ENCODE measurements at regions not wholly inside any gene's neighbourhood (a gene's known extent, or its start where the extent isn't known, plus 50 kb on each side); places are given as distances from the start of the nearest gene placed in this dataset.

- no peak for TF ChIP-seq ZFX (IDR thresholded peaks at IDR 0.05)
- TF ChIP-seq SP1 (IDR thresholded peaks at IDR 0.05; ENCODE audit: low read depth): no peak
- no peak for TF ChIP-seq CBX3 (IDR thresholded peaks at IDR 0.05; ENCODE audit: low read depth)
- no peak for TF ChIP-seq CTCF (IDR thresholded peaks at IDR 0.05 in 2 of 3, conservative IDR thresholded peaks at IDR 0.05 in 1 of 3; ENCODE audit: borderline replicate concordance in 1 of 3, insufficient read depth in 1 of 3, low read depth in 2 of 3, low read length in 2 of 3)
- no peak for TF ChIP-seq ATF3 (IDR thresholded peaks at IDR 0.05)
- TF ChIP-seq JUND (IDR thresholded peaks at IDR 0.05): no peak
- TF ChIP-seq CEBPB (IDR thresholded peaks at IDR 0.05; ENCODE audit: low read depth): no peak
These were observed 480.5 kb downstream of the DMRT2 start (continued) for GRCh38 chr9:1530696-1531095.

GRCh38 chr9:1531424-1531823, 481.3 kb downstream of the DMRT2 start:
- no peak overlapping the region for H2AFZ ChIP-seq (ENCODE audit: low read depth, low read length, poor library complexity, severe bottlenecking)
- ATAC-seq: no peak
- ChIA-PET CTCF (no interaction called here), POLR2A (no interaction called here), RAD21 (ENCODE audit: low non-redundant PET in 1 of 2, low total read pairs in 2 of 2, uncharacterized antibody in 2 of 2, unreplicated experiment in 2 of 2) (no interaction called here)
- no peaks in the 10 kb centered on the region for H4K20me1 ChIP-seq (ENCODE audit: insufficient read depth)
- H3K79me2 ChIP-seq (ENCODE audit: insufficient read depth, low read length): no peaks in the 10 kb centered on the region
- no peak for DNase-seq (ENCODE audit: low read depth, low spot score)
- H3K36me3 ChIP-seq (ENCODE audit: control insufficient read depth in 1 of 2, insufficient read depth in 2 of 2, low read length in 2 of 2): no peaks in the 10 kb centered on the region
- BruUV-seq (replicated peaks): no TSS peak
- H3K4me1 ChIP-seq (ENCODE audit: control insufficient read depth in 1 of 2, insufficient read depth in 2 of 2, low read length in 2 of 2): no peaks in the 10 kb centered on the region
- no peak overlapping the region for H3K4me2 ChIP-seq (ENCODE audit: low read length)
- no peak for TF ChIP-seq JUND (IDR thresholded peaks at IDR 0.05)
- TF ChIP-seq EZH2 (IDR thresholded peaks at IDR 0.05): no peak
- no peak for TF ChIP-seq REST (IDR thresholded peaks at IDR 0.05; ENCODE audit: low read depth)
- no peak for TF ChIP-seq POLR2AphosphoS5 (IDR thresholded peaks at IDR 0.05; ENCODE audit: low read depth, low read length)
- TF ChIP-seq SP1 (IDR thresholded peaks at IDR 0.05; ENCODE audit: low read depth): no peak
- no peak for TF ChIP-seq FOSL1 (IDR thresholded peaks at IDR 0.05; ENCODE audit: low read depth)
- TF ChIP-seq SRF (IDR thresholded peaks at IDR 0.05; ENCODE audit: low read depth): no peak
- no peak for TF ChIP-seq EZH2phosphoT487 (IDR thresholded peaks at IDR 0.05; ENCODE audit: borderline replicate concordance)
- TF ChIP-seq MAX (IDR thresholded peaks at IDR 0.05): no peak
- no peak for TF ChIP-seq CBX3 (IDR thresholded peaks at IDR 0.05; ENCODE audit: low read depth)
- TF ChIP-seq ZNF274 (IDR thresholded peaks at IDR 0.05; ENCODE audit: low read depth, low read length): no peak
- TF ChIP-seq EGR1 (IDR thresholded peaks at IDR 0.05; ENCODE audit: low read depth): no peak
- no peaks in the 10 kb centered on the region for H3K9me2 ChIP-seq (ENCODE audit: insufficient read depth)
- no peak overlapping the region for H3K9ac ChIP-seq (ENCODE audit: low read length)
- peaks cover 0 to 33% of the 10 kb centered on the region in 2 experiments; a peak in 2 of 4 replicates for H3K9me3 ChIP-seq (ENCODE audit: control insufficient read depth in 1 of 2, insufficient read depth in 1 of 2, low read depth in 1 of 2, low read length in 2 of 2)
- no peak overlapping the region for H3K4me3 ChIP-seq (replicated peaks in 1 of 2; ENCODE audit: low read depth in 1 of 2, low read length in 2 of 2)
- no peaks in the 10 kb centered on the region for H3K27me3 ChIP-seq (ENCODE audit: insufficient read depth, low read length)
- H3K27ac ChIP-seq (ENCODE audit: low read depth, low read length): no peak overlapping the region
- intact Hi-C loops (cut with micrococcal nuclease): no loop called here

Measured in HCT116 (cell line).